Pulmonary artery endothelial cell (primary cell): ENCODE measurements at regions not wholly inside any gene's neighbourhood (a gene's known extent, or its start where the extent isn't known, plus 50 kb on each side); places are given as distances from the start of the nearest gene placed in this dataset.
"Not testable (repeated sequence)": the region's sequence is repeated elsewhere in the genome, so short reads cannot be mapped to it uniquely, and the experiment has no call there.

ENCODE experiments used
- DNase-seq: peaks from one replicate; pipeline ENCODE4 v3.0.0-alpha.2; 2011; ENCODE audit warnings: low read depth, low spot score

GRCh38 chr4:60452266-60452665 is 747.9 kb upstream of the ADGRL3 start:
- no peak for DNase-seq

DNA sequence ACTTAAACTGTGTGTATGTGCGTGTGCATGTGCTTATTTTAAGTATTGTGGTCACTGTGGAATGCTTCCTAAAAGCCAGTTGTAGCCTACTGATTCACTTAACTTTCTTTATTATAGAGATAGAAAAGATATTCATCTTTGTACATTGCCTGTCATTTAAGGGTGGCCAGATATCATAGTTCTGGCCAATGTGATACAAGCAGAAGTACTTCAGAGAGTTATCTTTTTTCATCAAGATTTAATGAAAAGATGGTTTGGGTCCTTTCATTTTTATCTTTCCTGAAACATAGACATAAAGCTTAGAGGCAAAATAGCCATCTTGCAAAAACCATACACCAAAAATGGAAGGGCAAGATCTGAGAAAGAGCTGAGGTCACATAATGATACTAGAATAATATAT is 744.7 kb upstream of the ADGRL3 start:
- no peak for DNase-seq

- DNase-seq = no peak
Measured at GRCh38 chr4:60461551-60461950, 738.6 kb upstream of the ADGRL3 start.

GRCh38 chr4:60463857-60464502 is 736.1 kb upstream of the ADGRL3 start:
- DNase-seq = no peak

DNA sequence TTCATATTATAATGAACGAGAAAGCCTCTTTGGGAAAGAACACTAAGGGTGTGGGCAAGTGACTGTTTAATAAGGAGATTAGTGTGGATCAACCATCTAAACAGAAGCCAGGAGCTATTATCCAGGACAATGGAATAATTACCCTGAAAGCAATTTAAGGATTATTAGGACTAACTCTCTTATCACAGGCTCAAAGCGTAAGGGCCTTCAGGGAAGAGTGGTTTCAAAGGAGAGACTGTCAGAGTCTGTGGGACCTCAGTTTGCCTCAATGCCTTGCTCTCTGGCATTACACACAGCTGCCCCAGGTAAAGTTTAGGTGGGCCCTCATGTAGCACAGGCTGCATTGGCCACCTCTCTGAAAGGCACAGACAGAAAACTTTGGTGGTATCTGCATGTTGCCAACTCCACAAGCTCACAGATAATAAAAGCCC is 717.2 kb upstream of the ADGRL3 start:
- DNase-seq = no peak

- DNase-seq = no peak
Measured at GRCh38 chr4:60485276-60485675, 714.9 kb upstream of the ADGRL3 start.

DNA sequence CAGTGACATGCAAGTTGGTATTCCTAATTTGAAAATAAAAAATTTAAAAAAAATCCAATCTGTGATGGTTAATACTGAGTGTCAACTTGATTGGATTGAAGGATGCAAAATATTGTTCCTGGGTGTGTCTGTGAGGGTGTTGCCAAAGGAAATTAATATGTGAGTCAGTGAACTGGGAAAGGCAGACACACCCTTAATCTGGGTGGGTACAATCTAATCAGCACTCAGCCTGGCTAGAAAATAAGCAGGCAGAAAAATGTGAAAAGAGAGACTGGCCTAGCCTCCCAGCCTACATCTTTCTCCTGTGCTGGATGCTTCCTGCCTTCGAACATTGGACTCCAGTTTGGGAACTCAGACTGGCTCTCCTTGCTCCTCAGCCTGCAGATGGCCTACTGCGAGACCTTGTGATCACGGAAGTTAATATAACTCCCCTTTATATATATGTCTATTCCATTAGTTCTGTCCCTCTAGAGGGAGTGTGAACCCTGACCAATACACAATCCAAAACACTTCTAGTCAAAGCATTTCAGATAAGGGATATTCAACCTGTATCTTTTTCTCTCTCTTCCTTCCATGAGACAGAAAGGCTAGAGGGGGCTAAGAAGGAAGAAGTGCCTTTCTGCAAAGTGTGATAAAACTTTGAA is 712.9 kb upstream of the ADGRL3 start:
- DNase-seq = not testable (repeated sequence)

GRCh38 chr4:60500810-60501209 is 699.3 kb upstream of the ADGRL3 start:
- no peak for DNase-seq

- no peak for DNase-seq
Measured at GRCh38 chr4:60502733-60503132, 697.4 kb upstream of the ADGRL3 start.

- DNase-seq = no peak
Measured at GRCh38 chr4:60506061-60506460, 694.1 kb upstream of the ADGRL3 start.

- DNase-seq = no peak
Measured at GRCh38 chr4:60522265-60522664, 677.9 kb upstream of the ADGRL3 start.

DNA sequence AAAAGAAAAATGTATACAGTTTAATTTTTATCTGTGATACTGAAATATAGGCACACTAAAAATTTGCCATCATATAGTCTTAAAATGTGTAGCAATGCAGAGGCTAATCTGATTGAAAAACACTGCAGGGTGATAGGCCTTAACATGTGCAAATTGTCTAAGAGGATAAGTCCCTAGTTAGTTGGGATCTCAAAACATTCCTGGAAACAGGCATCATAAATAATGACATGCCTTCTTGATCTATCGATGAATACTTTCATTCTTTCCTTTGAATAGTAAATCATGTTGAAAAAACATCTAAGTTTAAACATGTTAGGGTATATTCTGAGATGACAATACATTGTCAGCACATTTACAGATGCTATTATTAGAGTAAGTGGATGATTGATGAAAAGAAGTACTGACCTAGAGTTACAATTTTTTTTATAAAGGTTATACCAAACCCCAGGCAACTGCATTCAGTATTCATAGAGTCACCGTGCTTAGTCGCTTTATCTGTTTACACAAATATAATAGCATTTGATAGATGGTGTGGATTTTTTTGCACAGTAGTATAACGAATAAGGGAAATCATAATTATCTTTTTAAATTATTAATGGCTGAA is 668.2 kb upstream of the ADGRL3 start:
- DNase-seq = no peak

- no peak for DNase-seq
Measured at GRCh38 chr4:60544981-60545380, 655.1 kb upstream of the ADGRL3 start.

DNA sequence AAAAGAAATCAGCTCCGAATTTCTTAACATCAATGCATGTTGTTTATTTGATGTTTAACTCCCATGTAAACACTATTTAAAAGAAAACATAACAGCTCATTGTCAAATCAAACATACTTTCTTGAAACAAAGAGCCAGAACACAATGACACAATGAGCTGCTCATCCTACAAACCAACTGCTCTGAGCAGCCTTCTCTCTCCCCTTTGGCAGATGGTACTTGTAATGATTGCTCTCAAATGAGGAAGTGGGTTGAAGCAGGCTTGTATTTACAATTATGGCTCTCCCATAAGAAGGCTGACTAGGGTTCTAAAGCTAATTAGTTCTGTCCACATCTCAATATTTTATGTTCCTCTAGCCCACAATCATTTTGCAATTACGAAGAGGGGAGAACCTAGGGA is 637.8 kb upstream of the ADGRL3 start:
- no peak for DNase-seq

- no peak for DNase-seq
Measured at GRCh38 chr4:60565558-60565957, 634.6 kb upstream of the ADGRL3 start.

GRCh38 chr4:60575336-60575735 is 624.8 kb upstream of the ADGRL3 start:
- no peak for DNase-seq

GRCh38 chr4:60579335-60579734 is 620.8 kb upstream of the ADGRL3 start:
- no peak for DNase-seq

DNA sequence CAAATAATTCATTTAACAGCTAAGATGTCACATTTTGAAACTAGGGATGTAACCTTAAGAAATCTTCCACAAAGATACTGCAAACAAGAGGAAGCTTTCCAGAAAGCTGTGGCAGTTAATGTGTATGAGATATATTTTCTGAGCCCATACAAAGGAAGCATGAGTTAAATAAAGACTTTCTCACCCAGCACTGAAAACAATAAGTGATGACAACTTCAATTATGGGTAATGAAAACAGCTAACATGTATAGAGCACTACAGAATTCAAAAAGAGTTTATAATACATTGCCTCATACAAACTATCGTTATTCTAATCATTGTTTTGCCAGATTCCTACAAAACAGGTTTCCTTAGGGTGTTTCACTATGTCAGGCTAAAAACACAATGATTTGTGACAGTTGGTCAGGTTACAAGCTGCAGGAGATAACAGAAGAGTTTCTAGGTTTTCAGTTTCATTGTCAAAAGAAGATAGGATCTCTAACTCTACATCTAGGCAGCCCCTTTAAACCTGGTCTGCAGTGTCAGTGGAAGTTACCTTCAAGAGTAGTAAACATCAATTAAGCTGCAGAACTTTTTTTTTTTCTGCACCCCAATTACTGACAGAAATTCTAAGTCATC is 618.1 kb upstream of the ADGRL3 start:
- no peak for DNase-seq

GRCh38 chr4:60588556-60588955 is 611.6 kb upstream of the ADGRL3 start:
- no peak for DNase-seq

DNA sequence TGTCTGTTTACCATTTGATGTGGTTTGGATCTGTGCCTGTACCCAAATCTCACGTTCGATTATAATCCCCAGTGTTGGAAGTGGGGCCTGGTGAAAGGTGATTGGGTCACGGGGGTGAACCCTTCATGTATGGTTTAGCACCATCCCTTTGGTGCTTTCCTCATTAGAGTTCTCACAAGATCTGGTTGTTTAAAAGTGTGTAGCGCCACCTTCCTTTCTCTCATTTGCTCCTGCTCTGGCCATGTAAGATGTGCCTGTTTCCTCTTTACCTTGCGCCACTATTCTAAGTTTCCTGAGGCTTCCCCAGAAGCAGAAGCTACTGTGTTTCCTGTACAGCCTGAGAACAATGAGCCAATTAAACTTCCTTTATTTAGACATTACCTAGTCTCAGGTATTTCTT is 610.7 kb upstream of the ADGRL3 start:
- DNase-seq = no peak

GRCh38 chr4:60590116-60590515 is 610.0 kb upstream of the ADGRL3 start:
- DNase-seq = no peak

DNA sequence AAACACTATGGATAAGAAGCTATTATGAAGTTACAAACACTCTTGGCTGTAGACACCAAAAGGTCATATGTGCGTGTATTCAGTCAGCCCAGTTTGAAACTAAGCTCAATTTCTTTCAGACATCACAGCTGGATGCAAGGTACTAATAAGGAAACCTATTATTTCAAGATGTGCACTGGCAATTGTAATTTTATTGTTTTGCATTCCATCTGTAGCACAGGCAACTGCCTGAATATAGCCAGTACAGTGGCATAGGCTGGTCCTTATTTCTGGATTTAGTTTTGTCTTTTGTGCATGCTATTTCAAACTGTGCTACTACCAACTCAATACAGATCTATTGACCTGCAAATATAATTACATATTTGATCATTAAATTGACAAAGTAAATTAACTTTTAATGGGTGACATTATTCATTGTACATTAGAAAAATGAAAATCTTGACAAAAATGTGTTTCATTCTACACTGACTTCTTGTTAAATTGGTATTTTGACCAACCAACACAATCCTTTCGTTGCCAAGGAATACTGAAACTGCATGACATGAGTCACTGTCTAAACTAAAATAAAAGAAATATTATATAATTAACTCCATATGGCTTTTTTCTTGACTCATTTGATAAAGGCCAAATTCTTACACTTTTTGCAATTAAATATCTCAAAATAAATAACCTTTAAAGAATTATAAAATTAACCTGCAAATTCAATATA is 594.3 kb upstream of the ADGRL3 start:
- no peak for DNase-seq
